ENCODE measurements at regions not wholly inside any gene's neighbourhood (a gene's known extent, or its start where the extent isn't known, plus 50 kb on each side); places are given as distances from the start of the nearest gene placed in this dataset.

- DNase-seq: no peak
Measured at GRCh38 chr3:72586694-72587093, 261.6 kb downstream of the SHQ1 start.

GRCh38 chr3:72585966-72586365 lies 262.3 kb downstream of the SHQ1 start:
- no peak for DNase-seq

- no peak for DNase-seq
Measured at GRCh38 chr3:72584262-72584661, 264.0 kb downstream of the SHQ1 start.

GRCh38 chr3:72582963-72583362 lies 265.3 kb downstream of the SHQ1 start:
- DNase-seq: no peak

- no peak for DNase-seq
Measured at GRCh38 chr3:72582211-72582878, 265.9 kb downstream of the SHQ1 start.

GRCh38 chr3:72580900-72581299 lies 267.3 kb downstream of the SHQ1 start:
- no peak for DNase-seq

- no peak for DNase-seq
Measured at GRCh38 chr3:72580246-72580756, 267.9 kb downstream of the SHQ1 start.

- no peak for DNase-seq
Measured at GRCh38 chr3:72579581-72580245, 268.5 kb downstream of the SHQ1 start.

GRCh38 chr3:72579191-72579580 lies 269.1 kb downstream of the SHQ1 start:
- no peak for DNase-seq

GRCh38 chr3:72577190-72577589 lies 271.1 kb downstream of the SHQ1 start:
- DNase-seq: no peak

- DNase-seq: no peak
Measured at GRCh38 chr3:72576563-72576962, 271.7 kb downstream of the SHQ1 start.

GRCh38 chr3:72574144-72574543 lies 274.1 kb downstream of the SHQ1 start:
- DNase-seq: no peak

- no peak for DNase-seq
Measured at GRCh38 chr3:72573051-72573450, 275.2 kb downstream of the SHQ1 start.

GRCh38 chr3:72572489-72573007 lies 275.7 kb downstream of the SHQ1 start:
- no peak for DNase-seq

- no peak for DNase-seq
Measured at GRCh38 chr3:72571638-72572114, 276.6 kb downstream of the SHQ1 start.

GRCh38 chr3:72571052-72571451 lies 277.2 kb downstream of the SHQ1 start:
- DNase-seq: no peak

GRCh38 chr3:72569754-72570440 lies 278.3 kb downstream of the SHQ1 start:
- DNase-seq: no peak

- DNase-seq: no peak
Measured at GRCh38 chr3:72568083-72568482, 280.2 kb downstream of the SHQ1 start.

GRCh38 chr3:72567474-72567873 lies 280.8 kb downstream of the SHQ1 start:
- DNase-seq: no peak

GRCh38 chr3:72565593-72565992 lies 282.7 kb downstream of the SHQ1 start:
- no peak for DNase-seq

- DNase-seq: no peak
Measured at GRCh38 chr3:72563690-72564370, 284.4 kb downstream of the SHQ1 start.

GRCh38 chr3:72560846-72561675 lies 287.2 kb downstream of the SHQ1 start:
- no peak for DNase-seq

Data from activated CD4-positive, CD25-positive, alpha-beta regulatory T cell (primary cell).